Upper lobe of left lung (tissue), 6 donors: ENCODE measurements at regions not wholly inside any gene's neighbourhood (a gene's known extent, or its start where the extent isn't known, plus 50 kb on each side); places are given as distances from the start of the nearest gene placed in this dataset.

ENCODE experiments used
- ATAC-seq, 2 donors: fragments of 200-7000 bp; cut with Tn5 transposase; one replicate each; pipeline ENCODE4 v1.9.1; 2022; ENCODE audit warnings: mild to moderate bottlenecking in 2 of 2, moderate library complexity in 2 of 2; ENCODE audit not compliant: low FRiP score in 2 of 2
- DNase-seq, 2 donors: peaks; one replicate each; pipeline ENCODE4 v3.0.0-alpha.2; 2019 to 2020
- H3K27ac ChIP-seq, 4 donors: fragments of 200-600 bp; sonication (generic); one replicate each; pipeline ENCODE4 v1.5.1; 2016 to 2019
- H3K27me3 ChIP-seq, 4 donors: fragments of 200-600 bp; sonication (generic); one replicate each; pipeline ENCODE4 v1.5.1; 2017 to 2019
- H3K36me3 ChIP-seq, 4 donors: fragments of 200-600 bp; sonication (generic); one replicate each; pipeline ENCODE4 v1.5.1; 2016 to 2019
- H3K4me1 ChIP-seq, 4 donors: fragments of 200-600 bp; sonication (generic); one replicate each; pipeline ENCODE4 v1.5.1; 2018 to 2019
- H3K4me3 ChIP-seq, 4 donors: fragments of 200-600 bp; sonication (generic); one replicate each; pipeline ENCODE4 v1.5.1; 2017 to 2019; ENCODE audit warnings: mild to moderate bottlenecking in 2 of 4, moderate library complexity in 1 of 4
- H3K9me3 ChIP-seq, 4 donors: fragments of 200-600 bp; sonication (generic); one replicate each; pipeline ENCODE4 v1.5.1; 2018 to 2019
- CTCF ChIP-seq, 6 experiments: fragments of 450-650 bp in 4 of 6; fragments of 200-600 bp in 2 of 6; sonication (generic) in 2 of 6; IDR thresholded peaks; one replicate each; pipeline ENCODE4 v1.5.1; 2016 to 2019; ENCODE audit warnings: antibody characterized with exemption in 6 of 6
- EP300 ChIP-seq, 4 donors: sonication (generic); formaldehyde crosslinking; IDR thresholded peaks; one replicate each; pipeline ENCODE4 v1.5.1; 2017; ENCODE audit warnings: antibody characterized with exemption in 4 of 4, control low read depth in 2 of 4
- POLR2A ChIP-seq, 4 donors: fragments of 450-650 bp; IDR thresholded peaks; one replicate each; pipeline ENCODE4 v1.5.1; 2016 to 2017; ENCODE audit warnings: antibody characterized with exemption in 4 of 4, mild to moderate bottlenecking in 2 of 4
- POLR2AphosphoS5 ChIP-seq, 2 donors: sonication (generic); formaldehyde crosslinking; IDR thresholded peaks; one replicate each; pipeline ENCODE4 v1.5.1; 2017; ENCODE audit warnings: antibody characterized with exemption in 2 of 2
- WGBS, 2 donors: methylation state at CpG; one replicate each; pipeline ENCODE4 v1.1.5; 2017 to 2018; 5-methylcytosine and 5-hydroxymethylcytosine counted together
- donor health status: DM: no; HTN: no; CAD: no; lungs with moderate emphysema.
- donor health status: DM: no; HTN: yes; CAD: no; lungs with severe emphysema.

GRCh38 chr10:16310440-16310839, 126.4 kb upstream of the PTER start:
- H3K4me3 ChIP-seq: no peak overlapping the region
- no peak overlapping the region for H3K27ac ChIP-seq
- no peak for ATAC-seq
- no peaks in the 10 kb centered on the region for H3K9me3 ChIP-seq
- H3K27me3 ChIP-seq: no peaks in the 10 kb centered on the region
- no peak for TF ChIP-seq POLR2A (IDR thresholded peaks at IDR 0.05)
- TF ChIP-seq CTCF (IDR thresholded peaks at IDR 0.05): no peak
- TF ChIP-seq EP300 (IDR thresholded peaks at IDR 0.05): no peak
- no peak for TF ChIP-seq POLR2AphosphoS5 (IDR thresholded peaks at IDR 0.05)
- WGBS, 2 donors: 63 to 64% methylated on average over 1 of the region's 1 CpG
- H3K4me1 ChIP-seq: no peaks in the 10 kb centered on the region
- DNase-seq: no peak
- H3K36me3 ChIP-seq: no peaks in the 10 kb centered on the region

GRCh38 chr10:16314259-16314658, 122.6 kb upstream of the PTER start:
- no peak overlapping the region for H3K4me3 ChIP-seq
- H3K27me3 ChIP-seq: no peaks in the 10 kb centered on the region
- no peak for TF ChIP-seq POLR2A (IDR thresholded peaks at IDR 0.05)
- no peak for TF ChIP-seq CTCF (IDR thresholded peaks at IDR 0.05)
- no peak for TF ChIP-seq POLR2AphosphoS5 (IDR thresholded peaks at IDR 0.05)
- no peak for TF ChIP-seq EP300 (IDR thresholded peaks at IDR 0.05)
- no peak overlapping the region for H3K27ac ChIP-seq
- H3K36me3 ChIP-seq: no peaks in the 10 kb centered on the region
- ATAC-seq: no peak
- no peak for DNase-seq
- H3K4me1 ChIP-seq: no peaks in the 10 kb centered on the region
- H3K9me3 ChIP-seq: no peaks in the 10 kb centered on the region

GRCh38 chr10:16316733-16317390, 119.9 kb upstream of the PTER start:
- no peaks in the 10 kb centered on the region for H3K36me3 ChIP-seq

GRCh38 chr10:16341637-16342036, 95.2 kb upstream of the PTER start:
- WGBS, 2 donors: 77 to 83% methylated on average over 2 of the region's 2 CpGs
- Histone ChIP-seq H3K36me3 (no peaks in the 10 kb centered on the region), H3K4me1 (no peaks in the 10 kb centered on the region), H3K9me3 (no peaks in the 10 kb centered on the region), H3K4me3 (no peak overlapping the region), H3K27ac (no peak overlapping the region), H3K27me3 (no peaks in the 10 kb centered on the region)
- TF ChIP-seq POLR2A (IDR thresholded peaks at IDR 0.05): no peak
- TF ChIP-seq POLR2AphosphoS5 (IDR thresholded peaks at IDR 0.05): no peak
- TF ChIP-seq CTCF (IDR thresholded peaks at IDR 0.05): no peak
- no peak for TF ChIP-seq EP300 (IDR thresholded peaks at IDR 0.05)
- no peak for DNase-seq
- no peak for ATAC-seq

More at GRCh38 chr10:16316733-16317390, 119.9 kb upstream of the PTER start:
- no peak overlapping the region for H3K27ac ChIP-seq
- H3K4me1 ChIP-seq: no peaks in the 10 kb centered on the region
- no peak for DNase-seq
- H3K4me3 ChIP-seq: no peak overlapping the region
- H3K9me3 ChIP-seq: no peaks in the 10 kb centered on the region
- 83 to 87% methylated on average over 7 of the region's 7 CpGs for WGBS, 2 donors
- ATAC-seq: no peak
- H3K27me3 ChIP-seq: no peaks in the 10 kb centered on the region
- TF ChIP-seq POLR2AphosphoS5 (IDR thresholded peaks at IDR 0.05) (no peak), POLR2A (IDR thresholded peaks at IDR 0.05) (no peak), EP300 (IDR thresholded peaks at IDR 0.05) (no peak), CTCF (IDR thresholded peaks at IDR 0.05) (no peak)

GRCh38 chr10:16348891-16349290, 87.9 kb upstream of the PTER start:
- Histone ChIP-seq H3K27ac (no peak overlapping the region), H3K9me3 (no peaks in the 10 kb centered on the region), H3K4me1 (no peaks in the 10 kb centered on the region), H3K27me3 (no peaks in the 10 kb centered on the region), H3K4me3 (no peak overlapping the region), H3K36me3 (no peaks in the 10 kb centered on the region)
- no peak for DNase-seq
- no peak for ATAC-seq
- 66 to 72% methylated on average over 4 of the region's 4 CpGs for WGBS, 2 donors
- no peak for TF ChIP-seq POLR2AphosphoS5 (IDR thresholded peaks at IDR 0.05)
- TF ChIP-seq CTCF (IDR thresholded peaks at IDR 0.05): no peak
- TF ChIP-seq EP300 (IDR thresholded peaks at IDR 0.05): no peak
- no peak for TF ChIP-seq POLR2A (IDR thresholded peaks at IDR 0.05)
